NCI-H82 treated with DMSO at 0.1 percent for 48 hours (cell line): ENCODE measurements at regions not wholly inside any gene's neighbourhood (a gene's known extent, or its start where the extent isn't known, plus 50 kb on each side); places are given as distances from the start of the nearest gene placed in this dataset.
"Not testable (repeated sequence)": the region's sequence is repeated elsewhere in the genome, so short reads cannot be mapped to it uniquely, and the experiment has no call there.

Source experiments
- DNase-seq: peaks from one replicate; lab custom pipeline; 2025; ENCODE audit not compliant: unreplicated experiment; lab: John Stamatoyannopoulos, UW

DNA sequence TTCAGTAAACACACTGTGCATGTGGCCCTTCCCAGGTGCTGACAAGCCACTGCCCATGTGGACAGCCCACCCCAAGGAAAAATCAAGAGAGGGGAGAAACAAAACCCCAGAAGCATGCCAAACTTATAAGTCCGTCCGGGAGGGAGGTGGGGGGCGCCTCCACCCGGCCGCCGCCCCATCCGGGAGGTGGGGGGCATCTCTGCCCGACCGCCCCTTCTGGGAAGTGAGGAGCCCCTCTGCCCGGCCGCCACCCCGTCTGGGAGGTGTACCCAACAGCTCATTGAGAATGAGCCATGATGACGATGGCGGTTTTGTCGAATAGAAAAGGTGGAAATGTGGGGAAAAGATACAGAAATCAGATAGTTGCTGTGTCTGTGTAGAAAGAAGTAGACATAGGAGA, 53.8 kb upstream of the C2CD4B start:
- no peak for DNase-seq

DNA sequence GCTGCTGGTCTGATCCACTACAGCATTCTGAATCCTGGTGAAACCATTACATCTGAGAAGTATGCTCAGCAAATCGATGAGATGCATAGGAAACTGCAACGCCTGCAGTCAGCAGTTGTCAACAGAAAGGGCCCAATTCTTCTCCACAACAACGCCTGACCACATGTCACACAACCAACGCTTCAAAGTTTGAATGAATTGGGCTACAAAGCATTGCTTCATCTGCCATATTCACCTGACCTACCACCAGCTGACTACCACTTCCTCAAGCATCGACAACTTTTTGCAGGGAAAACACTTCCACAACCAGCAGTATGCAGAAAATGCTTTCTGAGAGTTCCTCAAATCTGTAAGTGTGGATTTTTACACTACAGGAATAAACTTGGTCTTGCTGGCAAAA, 54.7 kb upstream of the C2CD4B start:
- DNase-seq = no peak

DNA sequence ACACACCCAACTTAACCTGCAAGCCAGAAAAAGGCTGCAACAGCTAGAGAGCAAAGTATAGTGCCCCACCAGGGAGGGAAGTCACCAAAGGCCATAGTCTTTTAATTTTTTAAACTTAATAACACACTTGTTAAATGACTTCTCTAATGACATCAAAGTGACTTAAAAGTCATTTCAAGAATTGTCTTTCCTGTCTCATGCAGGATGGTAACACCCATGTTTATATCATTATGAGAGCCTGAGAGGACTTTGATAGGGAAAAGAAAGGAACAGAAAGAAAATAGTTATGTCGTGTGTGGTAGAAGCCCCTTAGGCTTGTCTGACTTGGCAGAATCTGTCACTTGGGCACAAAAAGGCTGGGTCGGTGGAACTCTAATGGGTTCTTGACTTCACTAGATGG, 57.9 kb upstream of the C2CD4B start:
- no peak for DNase-seq

DNA sequence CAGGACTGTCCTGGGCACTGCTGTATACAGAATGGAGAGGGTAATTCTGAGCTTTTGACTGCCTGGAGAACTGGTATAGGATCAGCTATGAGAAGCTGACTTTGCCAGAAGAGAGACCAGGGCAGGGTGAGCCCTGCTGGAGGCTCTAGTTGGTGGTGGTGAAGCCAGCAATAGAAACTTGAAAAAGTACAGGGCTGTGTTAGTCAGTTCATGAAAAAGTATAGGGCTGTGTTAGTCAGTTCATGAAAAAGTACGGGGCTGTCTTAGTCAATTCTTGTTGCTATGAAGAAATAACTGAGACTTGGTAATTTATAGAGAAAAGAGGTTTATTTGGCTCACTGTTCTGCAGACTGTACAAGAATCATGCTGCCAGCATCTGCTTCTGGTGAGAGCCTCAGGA, 63.5 kb upstream of the C2CD4B start:
- no peak for DNase-seq

DNA sequence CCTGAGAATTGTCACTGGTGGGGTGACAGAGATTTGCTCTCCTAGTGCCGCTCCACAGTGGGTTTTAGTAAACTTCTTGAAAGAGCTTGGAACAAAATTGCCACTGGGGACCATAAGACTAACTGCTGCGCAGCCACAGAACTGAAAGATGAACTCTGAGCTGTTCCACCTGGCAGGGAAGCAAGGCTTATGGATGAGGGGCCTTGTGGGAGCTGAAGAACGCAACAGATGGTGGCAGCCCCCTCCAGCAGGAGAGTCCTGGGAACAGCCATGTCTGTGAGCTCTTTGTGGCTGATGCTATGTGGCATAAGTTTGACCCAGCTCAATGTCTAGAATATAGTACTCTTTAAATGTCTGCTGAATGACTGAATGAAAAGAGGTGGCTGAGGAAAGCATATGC, 66.8 kb upstream of the C2CD4B start:
- DNase-seq = peak; percentile 9

DNA sequence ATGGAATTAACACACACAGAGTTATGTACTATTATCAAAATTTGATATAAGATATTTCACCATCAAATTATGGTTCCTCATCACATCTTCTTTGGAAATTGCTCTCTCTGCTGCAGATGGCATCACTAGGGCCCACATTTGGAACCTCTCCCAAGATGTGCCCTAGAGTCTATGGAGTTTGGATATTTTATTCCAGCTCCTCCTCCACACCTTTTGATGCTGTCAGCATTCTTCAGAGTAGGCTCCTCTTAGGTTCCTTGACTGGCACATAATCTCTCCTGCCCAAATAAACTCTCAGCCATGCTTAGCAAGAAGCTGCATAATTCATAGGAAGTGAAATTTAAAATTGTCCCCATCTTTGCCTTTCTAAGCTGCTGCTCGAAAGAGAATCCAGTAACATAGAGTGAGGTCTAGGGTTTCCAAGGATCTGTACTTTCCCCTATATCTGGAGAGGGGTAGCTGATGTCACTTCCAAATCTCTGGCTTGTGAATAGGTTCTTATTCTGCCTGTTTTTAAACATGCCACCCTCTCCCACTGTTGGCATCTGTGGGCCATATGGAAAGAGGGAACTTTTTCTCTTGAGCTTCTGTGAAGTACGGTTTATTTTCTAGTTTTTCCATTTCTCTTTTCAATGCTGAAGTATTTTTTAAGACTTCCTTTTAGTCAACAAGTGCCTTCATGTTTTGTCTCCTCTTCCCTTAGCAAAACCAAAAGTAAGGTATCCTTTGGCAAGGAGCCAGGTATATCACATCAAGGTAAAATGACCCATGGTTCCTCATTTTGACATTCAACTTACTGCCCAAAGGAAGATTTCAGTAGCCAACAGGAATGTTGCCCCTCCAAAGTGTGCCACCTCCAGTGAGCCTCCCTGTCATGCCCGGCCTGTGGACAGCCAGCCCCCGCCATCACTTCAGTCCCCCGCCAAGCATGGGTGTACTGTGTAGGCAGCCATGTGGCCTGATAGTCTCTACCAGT, 75.3 kb upstream of the C2CD4B start:
- no peak for DNase-seq

DNA sequence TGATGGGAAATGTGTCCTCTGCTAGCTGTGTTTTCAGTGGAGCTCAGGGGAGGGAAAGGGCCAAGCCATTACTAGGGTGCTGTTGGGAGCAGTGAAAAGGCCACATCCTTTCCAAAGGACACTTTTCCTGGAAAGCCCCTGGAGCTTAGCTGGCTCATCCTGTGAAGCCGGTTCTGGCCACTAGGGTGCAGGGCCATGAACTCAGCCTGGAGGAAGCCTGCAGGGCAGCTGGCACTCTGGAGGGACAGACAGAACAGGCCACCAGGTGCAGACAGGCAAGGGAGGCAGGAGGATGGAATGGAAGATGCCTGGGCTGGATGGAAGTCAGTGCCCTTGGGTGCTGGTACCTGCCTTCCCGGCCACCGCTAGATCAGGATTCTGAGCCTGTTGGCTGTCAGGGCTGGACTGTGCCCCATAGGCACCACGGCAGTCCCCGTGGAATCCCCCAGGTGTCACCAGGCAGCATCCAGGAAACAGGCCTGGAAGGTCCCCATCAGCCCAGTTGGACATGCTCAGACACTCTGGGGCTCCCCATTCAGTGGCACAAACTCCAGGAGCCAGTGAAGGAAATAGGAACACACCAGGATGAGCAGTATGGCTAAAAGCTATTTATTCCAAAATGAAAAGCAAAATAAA, 76.2 kb upstream of the C2CD4B start:
- DNase-seq = peak; percentile 1

DNA sequence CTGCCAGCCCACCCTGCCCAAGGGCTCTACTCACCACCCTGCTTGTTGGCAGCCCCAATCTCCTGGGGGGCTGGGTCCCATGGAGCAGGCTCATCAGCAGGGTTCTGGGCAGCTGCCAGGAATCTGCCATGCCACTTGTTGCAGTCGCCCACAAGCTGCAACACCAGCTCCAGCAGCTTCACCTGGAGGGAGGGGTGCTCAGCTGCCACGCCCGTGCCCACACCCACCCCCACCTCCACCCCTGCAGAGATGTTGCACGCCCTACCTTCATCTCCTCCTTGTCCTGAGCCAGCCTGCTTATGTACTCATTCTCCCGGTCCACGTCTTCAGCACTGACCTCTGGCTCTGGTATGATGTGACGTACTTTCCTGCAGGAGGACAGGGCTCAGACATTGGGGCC, 77.9 kb upstream of the C2CD4B start:
- DNase-seq = no peak

DNA sequence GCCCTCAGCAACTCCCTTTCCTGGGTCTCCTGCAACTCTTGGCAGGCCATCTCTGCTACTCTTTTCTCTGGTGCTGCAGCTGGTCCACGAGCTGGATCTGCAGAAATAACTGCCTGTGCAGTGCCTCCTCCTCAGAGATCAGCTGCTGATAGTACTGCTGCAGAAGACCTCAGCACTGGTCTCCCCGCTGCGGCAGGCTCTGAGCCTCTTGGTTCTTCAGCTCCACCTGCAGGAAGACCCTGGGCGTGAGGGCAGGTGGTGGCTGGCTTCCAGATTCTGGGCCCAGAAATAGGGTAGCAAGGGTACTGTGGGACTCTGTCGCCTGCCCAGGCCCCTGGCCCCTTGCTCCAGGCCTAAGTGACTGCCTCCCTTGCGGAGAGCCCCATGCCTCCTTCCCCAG, 79.7 kb upstream of the C2CD4B start:
- DNase-seq = no peak

DNA sequence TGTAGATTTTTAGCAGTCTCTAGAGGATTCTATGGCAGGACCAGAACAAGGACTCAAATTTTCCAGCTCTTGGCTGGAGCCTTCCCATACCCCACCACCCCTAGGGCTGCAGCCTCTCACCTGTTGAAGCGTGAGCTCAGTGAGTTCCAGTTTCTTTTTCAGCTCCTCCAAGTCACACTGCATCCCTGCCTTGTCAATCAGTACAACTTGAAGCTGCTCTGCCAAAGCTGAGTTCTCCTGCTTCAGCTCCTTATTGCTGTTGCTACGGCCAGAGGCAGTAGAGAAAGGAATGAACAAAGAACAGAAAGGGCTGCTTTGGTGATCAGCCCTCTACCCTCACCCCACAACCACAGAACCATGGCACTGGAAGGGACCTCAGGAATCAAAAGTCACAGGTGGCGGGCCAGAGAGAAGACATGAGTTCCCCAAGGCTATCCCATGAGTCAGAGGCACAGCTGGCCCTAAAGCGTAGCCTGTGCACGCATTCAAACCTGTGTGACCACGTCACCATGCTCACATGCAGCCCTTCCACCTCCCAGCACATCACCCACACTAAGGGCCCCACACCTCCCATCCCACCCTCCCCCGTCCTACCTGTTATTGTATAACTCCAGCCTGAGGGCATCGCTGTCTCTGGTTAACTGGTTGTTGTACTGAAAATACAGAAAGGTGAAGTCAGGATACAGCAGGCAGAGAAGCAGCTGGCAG, 83.3 kb upstream of the C2CD4B start:
- DNase-seq = no peak

DNA sequence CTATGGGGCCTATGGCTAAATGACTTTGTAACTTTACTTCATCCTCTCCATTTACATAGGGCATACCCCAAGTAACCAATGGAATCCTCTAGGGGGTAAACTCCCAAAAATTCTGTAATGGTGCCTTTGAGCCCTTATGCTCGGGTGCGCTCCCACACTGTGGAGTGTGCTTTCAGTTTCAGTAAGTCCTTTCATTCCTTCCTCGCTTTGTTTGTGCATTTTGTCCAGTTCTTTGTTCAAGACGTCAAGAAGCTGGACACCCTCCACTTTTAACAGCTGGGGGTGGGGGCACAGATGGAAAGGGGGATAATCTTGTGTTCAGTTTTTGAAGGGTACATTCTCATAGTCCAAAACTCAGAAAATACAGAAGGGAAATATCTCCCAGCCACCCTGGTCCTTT, 84.4 kb upstream of the C2CD4B start:
- no peak for DNase-seq

DNA sequence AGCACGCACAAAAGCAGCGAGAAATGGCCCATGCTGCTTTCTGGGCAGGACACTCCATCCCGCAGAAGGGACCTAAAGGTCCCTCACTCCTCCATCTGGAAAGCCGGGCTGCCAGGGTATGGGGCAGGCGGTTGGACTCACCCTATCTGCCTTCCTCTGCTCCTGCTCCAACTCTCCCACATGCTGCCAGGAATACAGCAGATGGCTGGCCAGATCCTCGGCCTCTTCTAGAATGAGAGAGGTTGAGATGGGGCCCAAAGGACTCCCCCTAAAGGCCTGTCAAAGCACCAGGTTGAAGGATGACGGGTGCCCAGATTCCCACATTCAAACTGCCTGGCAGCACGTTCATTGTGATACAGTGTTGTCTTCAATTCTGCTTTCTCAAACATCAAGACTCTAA, 85.1 kb upstream of the C2CD4B start:
- DNase-seq = no peak

DNA sequence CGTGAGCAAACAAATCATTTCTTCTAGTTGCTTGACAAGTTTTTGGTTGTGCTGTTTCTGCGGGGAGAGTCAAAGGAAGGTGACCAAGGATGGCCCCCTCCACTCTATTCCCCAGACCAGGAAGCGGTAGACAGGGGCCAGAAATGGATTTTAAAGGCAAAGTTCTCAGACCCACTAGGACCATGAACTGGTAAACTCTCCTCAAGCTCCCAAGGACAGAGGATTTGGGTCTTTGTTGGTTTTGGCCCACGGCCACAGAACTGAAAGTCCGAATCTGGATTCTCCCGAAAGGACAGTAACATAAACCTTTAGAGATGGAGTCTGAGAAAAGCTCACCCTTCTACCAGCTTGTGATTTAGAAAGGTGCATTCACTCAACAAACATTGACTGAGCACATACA, 85.9 kb upstream of the C2CD4B start:
- no peak for DNase-seq

DNA sequence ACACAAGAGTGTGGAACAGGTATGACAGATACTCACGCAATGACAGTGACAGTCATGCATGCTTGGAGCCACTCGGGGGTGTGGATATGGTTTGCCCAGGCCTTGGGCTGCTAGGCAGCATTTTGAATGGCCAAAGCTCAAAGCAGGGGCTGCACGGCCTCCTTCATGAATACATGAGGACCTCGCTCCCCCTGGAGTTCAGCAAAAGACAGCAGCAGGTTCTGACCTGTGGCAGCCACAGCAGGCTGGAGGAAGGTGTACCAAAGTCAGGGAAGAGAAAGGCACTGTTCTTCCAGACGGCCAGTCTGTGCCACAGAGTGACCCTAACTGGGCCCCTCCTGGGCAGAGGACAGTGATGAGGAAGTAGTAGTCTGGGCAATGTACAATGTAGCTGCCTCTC, 88.2 kb upstream of the C2CD4B start:
- no peak for DNase-seq

DNA sequence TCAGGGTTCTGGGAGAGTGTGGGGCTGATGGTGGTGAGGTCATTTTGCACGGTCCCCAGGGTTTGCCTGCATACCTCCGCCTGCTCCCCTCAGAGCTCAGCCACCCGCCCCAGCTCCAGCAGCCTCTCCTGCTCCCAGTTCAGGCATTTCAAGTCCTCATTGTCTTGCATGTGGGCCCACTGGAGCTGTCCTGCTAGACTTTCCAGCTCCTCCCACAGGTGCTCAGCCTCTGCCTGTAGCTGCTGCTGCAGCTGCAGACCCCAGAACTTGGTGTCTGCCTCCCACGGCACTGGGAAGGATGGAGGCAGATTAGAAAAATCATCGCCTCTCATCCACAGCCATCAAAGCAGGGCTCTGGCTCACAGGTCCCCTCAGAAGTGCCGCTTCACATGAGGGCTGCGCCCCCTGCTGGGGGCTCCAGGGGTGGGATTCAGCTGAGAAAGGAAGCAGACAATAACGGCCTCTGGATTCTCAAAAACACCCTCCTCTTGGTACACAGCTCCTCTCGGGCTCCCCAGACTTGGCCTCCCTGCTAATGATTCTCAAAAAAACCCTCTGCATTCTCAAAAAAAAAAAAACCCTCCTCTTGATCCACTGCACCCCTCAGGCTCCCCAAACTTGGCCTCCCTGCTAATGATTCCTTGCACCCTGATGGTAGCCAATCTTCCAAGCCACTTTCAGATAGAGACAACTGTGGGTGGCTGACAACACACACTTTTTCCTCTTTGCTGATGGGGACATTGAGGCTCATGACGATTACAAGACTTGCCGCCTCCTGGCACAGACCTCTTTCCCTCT, 89.3 kb upstream of the C2CD4B start:
- no peak for DNase-seq

DNA sequence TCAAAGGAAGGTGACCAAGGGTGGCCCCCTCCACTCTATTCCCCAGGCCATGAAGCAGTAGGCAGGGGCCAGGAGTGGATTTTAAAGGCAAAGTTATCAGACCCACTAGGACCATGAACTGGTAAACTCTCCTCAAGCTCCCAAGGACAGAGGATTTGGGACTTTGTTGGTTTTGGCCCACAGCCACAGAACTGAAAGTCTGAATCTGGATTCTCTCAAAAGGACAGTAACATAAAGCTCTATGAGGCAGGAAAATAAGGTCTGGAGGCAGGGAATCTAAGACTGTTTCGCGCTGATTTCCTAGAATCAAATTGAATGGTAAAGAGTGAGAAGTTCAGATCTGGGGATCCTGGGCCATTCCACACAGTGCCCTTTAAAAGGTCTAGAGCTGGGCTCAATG, 91.3 kb upstream of the C2CD4B start:
- not testable (repeated sequence) for DNase-seq

DNA sequence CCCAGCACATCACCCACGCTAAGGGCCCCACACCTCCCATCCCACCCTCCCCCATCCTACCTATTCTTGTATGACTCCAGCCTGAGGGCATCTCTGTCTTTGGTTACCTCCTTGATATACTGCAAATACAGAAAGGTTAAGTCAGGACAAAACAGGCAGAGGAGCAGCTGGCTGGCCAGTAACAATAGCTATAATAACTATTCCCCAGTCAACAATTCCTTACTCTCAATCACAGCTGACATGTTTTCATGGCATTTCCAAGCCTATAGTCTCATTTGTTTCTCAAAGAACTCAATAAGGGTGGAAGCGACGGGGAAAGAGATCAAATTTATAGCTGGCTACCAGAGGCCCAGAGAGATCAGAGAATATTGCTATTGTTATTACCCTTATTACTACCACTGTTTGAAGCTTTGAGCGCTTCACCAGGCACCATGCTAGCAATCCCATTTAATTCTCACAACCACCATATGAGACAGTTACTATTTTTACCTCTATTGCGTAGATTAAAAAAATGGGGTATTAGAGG, 93.0 kb upstream of the C2CD4B start:
- DNase-seq = no peak

DNA sequence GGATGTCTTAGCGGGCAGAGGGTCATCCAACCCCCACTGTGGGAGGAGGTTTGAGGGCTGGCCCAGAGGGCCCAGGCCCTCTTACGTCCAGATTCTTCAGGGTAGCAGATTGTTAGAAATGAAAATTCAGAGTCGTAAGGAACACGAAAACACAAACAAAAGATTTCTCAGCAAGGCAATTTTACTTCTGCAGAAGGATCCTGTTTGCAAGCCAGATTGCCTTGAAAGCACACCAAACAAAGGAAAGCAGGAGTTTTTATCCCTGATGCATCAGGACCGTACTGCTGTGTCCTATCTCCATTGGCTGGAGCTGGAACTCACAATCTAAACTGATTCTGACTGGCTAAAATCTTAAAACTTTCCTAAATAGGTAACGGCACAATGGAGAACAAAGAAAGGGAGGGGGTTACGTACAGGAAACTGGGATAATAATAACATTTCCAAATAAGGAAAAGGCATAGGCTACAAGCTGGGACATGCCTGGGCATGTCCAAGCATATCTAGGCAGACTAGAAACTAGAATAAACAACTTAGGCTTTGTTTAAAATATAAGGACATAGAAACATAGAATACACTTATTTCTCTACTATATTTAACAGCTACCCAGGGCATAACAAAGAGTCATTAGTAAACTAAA, 97.3 kb upstream of the C2CD4B start:
- no peak for DNase-seq

DNA sequence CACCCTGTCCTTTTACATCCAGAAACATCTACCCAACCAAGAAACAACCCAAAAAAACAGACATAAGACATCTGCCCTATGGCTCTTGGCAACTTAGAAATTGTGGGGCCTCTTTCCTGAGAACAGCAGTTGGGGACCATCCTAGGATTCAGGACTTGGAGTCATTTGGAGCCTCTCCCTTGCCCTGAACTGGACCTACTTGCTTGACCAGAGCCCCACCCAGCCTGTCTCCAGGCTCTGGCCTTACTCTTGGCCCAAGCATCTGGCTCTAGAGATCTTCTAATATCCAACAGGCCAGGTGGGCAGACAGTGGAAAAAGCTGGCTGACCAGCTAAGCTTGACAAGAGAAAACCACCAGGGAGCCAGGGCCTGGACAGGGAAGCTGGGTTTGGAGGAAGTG, 99.1 kb upstream of the C2CD4B start:
- no peak for DNase-seq

DNA sequence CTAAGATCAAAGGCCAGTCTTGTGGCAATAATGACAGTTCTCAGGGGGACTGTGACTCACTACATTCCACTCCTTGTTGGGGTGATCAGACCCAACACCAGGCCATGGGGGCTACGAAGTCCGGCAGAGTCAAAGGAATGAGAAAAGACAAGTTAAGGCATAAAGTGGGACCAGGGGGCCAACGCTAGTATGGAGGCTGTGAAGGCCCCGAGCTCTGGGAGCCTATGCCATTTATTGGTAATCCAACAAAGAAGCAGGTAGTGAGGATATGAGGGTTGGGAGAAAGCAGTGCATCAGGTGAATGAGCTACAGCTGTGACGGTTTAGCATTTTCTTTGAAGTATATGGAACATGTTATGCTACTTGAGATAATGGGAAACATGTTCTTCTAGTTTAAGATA, 104.4 kb upstream of the C2CD4B start:
- no peak for DNase-seq
